Transverse colon (tissue), 4 donors: ENCODE measurements at regions not wholly inside any gene's neighbourhood (a gene's known extent, or its start where the extent isn't known, plus 50 kb on each side); places are given as distances from the start of the nearest gene placed in this dataset.

ENCODE experiments used
- CTCF ChIP-seq, 5 experiments: fragments of 200-600 bp in 3 of 5; fragments of 450-650 bp in 2 of 5; sonication (generic) in 3 of 5; IDR thresholded peaks; 1 replicate in 2 of 5; 2 replicates in 3 of 5; pipeline ENCODE4 v1.5.1; 2016 to 2017; ENCODE audit warnings: antibody characterized with exemption in 5 of 5, inconsistent platforms in 3 of 5, mild to moderate bottlenecking in 2 of 5, moderate library complexity in 1 of 5
- EP300 ChIP-seq: sonication (generic); formaldehyde crosslinking; IDR thresholded peaks from one replicate; pipeline ENCODE4 v1.6.1; 2017; ENCODE audit warnings: antibody characterized with exemption, low read depth
- POLR2A ChIP-seq: fragments of 450-650 bp; IDR thresholded peaks from one replicate; pipeline ENCODE4 v1.6.1; 2016; ENCODE audit warnings: antibody characterized with exemption, mild to moderate bottlenecking, moderate library complexity
- POLR2AphosphoS5 ChIP-seq, 3 donors: sonication (generic); formaldehyde crosslinking; IDR thresholded peaks; one replicate each; pipeline ENCODE4 v1.6.1; 2016; ENCODE audit warnings: antibody characterized with exemption in 3 of 3

DNA sequence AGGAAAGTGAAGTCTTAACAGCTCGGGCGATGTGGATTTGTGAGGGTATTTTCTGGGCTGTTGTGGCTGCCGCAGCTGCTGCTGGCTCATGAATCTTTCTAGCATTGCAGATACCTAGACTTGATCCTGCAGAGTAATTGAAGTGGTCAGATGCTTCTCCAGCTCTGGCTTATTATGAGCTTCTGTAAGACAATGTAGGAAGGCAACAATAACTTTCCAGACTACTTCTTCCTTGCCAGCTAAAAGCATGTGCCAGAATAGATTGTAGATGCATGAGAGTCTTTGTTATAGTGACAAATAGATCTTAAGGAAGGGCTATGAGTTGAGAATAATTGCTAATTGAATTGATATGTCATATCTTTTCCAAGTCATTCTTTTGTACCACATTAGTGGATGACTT, 461.4 kb upstream of the POT1 start:
- TF ChIP-seq CTCF (IDR thresholded peaks at IDR 0.05), result no peak
- no peak for TF ChIP-seq EP300
- TF ChIP-seq POLR2A, result no peak
- TF ChIP-seq POLR2AphosphoS5 (IDR thresholded peaks at IDR 0.05), result no peak
